ENCODE measurements at regions not wholly inside any gene's neighbourhood (a gene's known extent, or its start where the extent isn't known, plus 50 kb on each side); places are given as distances from the start of the nearest gene placed in this dataset.

DNA sequence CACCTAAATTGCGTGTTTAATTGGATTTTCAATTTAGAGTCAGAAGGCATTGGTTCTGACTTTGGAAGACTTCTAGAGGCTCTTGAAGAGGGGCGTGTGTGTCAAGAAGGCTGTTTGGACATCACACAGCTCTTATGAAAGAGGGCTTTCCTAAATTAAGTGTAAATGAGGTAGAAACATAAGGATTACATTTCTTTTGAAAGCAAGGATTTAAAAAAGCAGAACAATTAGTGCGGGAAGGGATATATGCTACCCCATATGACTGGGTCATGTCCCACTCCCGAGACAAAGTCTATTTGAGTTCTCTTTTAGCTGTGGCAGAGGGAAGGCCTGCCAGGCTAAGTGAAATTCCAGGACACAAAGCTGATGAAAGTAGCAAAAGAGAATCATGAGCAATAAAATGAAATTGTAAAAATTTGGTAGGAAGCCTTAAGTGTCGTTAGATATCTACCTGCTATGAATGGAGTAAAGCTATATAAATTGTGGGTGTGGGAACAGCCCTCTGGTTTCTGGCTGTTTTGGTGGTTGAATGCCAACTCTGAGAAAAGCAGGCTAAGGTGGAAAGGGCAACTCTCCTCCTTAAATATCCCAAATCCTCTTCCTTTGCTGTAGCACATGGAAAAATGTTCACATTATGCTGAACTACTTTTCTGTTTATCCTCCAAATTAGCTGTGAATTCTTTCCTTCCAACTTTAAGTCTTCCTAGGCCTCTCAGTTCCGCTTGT lies 100.6 kb upstream of the TSC22D2 start:
- no peak overlapping the region for H3K27ac ChIP-seq
- TF ChIP-seq, protein P1, sequence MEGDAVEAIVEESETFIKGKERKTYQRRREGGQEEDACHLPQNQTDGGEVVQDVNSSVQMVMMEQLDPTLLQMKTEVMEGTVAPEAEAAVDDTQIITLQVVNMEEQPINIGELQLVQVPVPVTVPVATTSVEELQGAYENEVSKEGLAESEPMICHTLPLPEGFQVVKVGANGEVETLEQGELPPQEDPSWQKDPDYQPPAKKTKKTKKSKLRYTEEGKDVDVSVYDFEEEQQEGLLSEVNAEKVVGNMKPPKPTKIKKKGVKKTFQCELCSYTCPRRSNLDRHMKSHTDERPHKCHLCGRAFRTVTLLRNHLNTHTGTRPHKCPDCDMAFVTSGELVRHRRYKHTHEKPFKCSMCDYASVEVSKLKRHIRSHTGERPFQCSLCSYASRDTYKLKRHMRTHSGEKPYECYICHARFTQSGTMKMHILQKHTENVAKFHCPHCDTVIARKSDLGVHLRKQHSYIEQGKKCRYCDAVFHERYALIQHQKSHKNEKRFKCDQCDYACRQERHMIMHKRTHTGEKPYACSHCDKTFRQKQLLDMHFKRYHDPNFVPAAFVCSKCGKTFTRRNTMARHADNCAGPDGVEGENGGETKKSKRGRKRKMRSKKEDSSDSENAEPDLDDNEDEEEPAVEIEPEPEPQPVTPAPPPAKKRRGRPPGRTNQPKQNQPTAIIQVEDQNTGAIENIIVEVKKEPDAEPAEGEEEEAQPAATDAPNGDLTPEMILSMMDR (conservative IDR thresholded peaks at IDR 0.05; ENCODE audit: low read depth), result no peak
- POLR2A ChIA-PET (ENCODE audit: low non-redundant PET), result no interaction called here
- no peak for DNase-seq (ENCODE audit: low spot score)
- CTCF ChIA-PET, result interaction anchor here (0.7 kb wide), 1 partner anchor 99 kb away, joined by 4 read pairs; no protein-coding TSS in a partner anchor

- TF ChIP-seq, protein P1 (conservative IDR thresholded peaks at IDR 0.05; ENCODE audit: low read depth), result no peak
- no peak overlapping the region for H3K27ac ChIP-seq
- no peak for DNase-seq (ENCODE audit: low spot score)
- POLR2A ChIA-PET (ENCODE audit: low non-redundant PET), result no interaction called here
- CTCF ChIA-PET, result no interaction called here
Measured at GRCh38 chr3:150306906-150307305, 101.2 kb upstream of the TSC22D2 start.

DNA sequence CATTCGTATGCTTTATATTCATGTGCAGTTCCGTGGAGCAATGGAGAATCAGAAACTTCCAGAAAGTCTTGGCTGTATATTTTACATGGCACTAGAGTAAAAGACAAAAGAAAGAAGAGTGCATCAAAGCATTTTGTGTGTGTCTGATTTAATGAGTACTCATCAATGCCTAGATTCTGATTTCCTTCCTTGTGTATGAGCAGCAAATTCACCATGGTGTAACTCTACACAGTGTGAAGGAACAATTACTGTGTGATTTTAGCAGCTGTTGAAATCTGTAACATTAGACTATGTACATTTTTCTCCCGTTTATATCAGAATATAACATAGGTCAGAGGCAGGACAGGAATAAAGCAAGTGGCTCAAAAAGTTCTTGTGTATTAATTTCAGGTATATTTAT lies 102.0 kb upstream of the TSC22D2 start:
- no peak overlapping the region for H3K27ac ChIP-seq
- ChIA-PET POLR2A (ENCODE audit: low non-redundant PET) (no interaction called here), CTCF (no interaction called here)
- TF ChIP-seq, protein P1 (conservative IDR thresholded peaks at IDR 0.05; ENCODE audit: low read depth), result no peak
- no peak for DNase-seq (ENCODE audit: low spot score)

GRCh38 chr3:150303768-150304167 lies 104.3 kb upstream of the TSC22D2 start:
- no peak for DNase-seq (ENCODE audit: low spot score)
- H3K27ac ChIP-seq, result no peak overlapping the region
- ChIA-PET POLR2A (ENCODE audit: low non-redundant PET) (no interaction called here), CTCF (interaction anchor here (0.5 to 1.4 kb wide), 3 partner anchors 11 to 184 kb away, joined by 3 to 5 read pairs (median 4); no protein-coding TSS in a partner anchor)
- TF ChIP-seq, protein P1 (conservative IDR thresholded peaks at IDR 0.05; ENCODE audit: low read depth), result no peak; the same call in 1 of the 2 replicates

- CTCF ChIA-PET, result interaction anchor here (1.0 kb wide), 1 partner anchor 108 kb away, joined by 3 read pairs; no protein-coding TSS in a partner anchor
- TF ChIP-seq, protein P1 (conservative IDR thresholded peaks at IDR 0.05; ENCODE audit: low read depth), result no peak
- no peak for DNase-seq (ENCODE audit: low spot score)
- H3K27ac ChIP-seq, result no peak overlapping the region
- POLR2A ChIA-PET (ENCODE audit: low non-redundant PET), result no interaction called here
Measured at GRCh38 chr3:150302246-150302645, 105.9 kb upstream of the TSC22D2 start.

GRCh38 chr3:150300852-150301517 lies 107.1 kb upstream of the TSC22D2 start:
- TF ChIP-seq, protein P1 (conservative IDR thresholded peaks at IDR 0.05; ENCODE audit: low read depth), result no peak
- ChIA-PET CTCF (interaction anchor here (0.7 kb wide), 1 partner anchor 143 kb away, joined by 4 read pairs; no protein-coding TSS in a partner anchor), POLR2A (ENCODE audit: low non-redundant PET) (no interaction called here)
- DNase-seq (ENCODE audit: low spot score), result no peak
- no peak overlapping the region for H3K27ac ChIP-seq

All from RWPE1 (cell line).